ENCODE measurements at regions not wholly inside any gene's neighbourhood (a gene's known extent, or its start where the extent isn't known, plus 50 kb on each side); places are given as distances from the start of the nearest gene placed in this dataset.

DNA sequence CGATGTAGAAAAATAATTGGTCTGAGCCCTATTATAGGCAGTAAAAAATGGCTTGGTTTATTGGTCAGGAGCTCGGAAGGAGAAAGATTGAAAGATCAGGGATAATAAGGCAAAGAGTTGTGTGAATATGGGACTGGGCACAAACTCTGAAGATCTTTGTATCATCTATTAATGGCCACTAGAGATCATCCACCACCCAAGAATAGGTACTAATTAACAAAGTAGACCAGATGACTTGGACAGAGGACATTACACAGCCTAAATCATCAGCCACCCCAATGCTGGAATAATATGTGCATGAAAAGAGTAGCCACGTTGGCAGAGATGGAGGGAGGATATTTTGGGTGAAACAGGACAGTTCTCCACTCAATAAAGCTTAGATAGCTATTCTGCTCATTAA lies 364.1 kb downstream of the EFNA5 start:
- TF ChIP-seq, protein P1, sequence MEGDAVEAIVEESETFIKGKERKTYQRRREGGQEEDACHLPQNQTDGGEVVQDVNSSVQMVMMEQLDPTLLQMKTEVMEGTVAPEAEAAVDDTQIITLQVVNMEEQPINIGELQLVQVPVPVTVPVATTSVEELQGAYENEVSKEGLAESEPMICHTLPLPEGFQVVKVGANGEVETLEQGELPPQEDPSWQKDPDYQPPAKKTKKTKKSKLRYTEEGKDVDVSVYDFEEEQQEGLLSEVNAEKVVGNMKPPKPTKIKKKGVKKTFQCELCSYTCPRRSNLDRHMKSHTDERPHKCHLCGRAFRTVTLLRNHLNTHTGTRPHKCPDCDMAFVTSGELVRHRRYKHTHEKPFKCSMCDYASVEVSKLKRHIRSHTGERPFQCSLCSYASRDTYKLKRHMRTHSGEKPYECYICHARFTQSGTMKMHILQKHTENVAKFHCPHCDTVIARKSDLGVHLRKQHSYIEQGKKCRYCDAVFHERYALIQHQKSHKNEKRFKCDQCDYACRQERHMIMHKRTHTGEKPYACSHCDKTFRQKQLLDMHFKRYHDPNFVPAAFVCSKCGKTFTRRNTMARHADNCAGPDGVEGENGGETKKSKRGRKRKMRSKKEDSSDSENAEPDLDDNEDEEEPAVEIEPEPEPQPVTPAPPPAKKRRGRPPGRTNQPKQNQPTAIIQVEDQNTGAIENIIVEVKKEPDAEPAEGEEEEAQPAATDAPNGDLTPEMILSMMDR (IDR thresholded peaks at IDR 0.05 in 4 of 5, conservative IDR thresholded peaks at IDR 0.05 in 1 of 5), result no peak
- TF ChIP-seq POLR2A (IDR thresholded peaks at IDR 0.05), result no peak
